ENCODE measurements at regions not wholly inside any gene's neighbourhood (a gene's known extent, or its start where the extent isn't known, plus 50 kb on each side); places are given as distances from the start of the nearest gene placed in this dataset.
A peak's percentile ranks its signal among the peaks of the same experiment; 100 is the strongest.
"Not testable (repeated sequence)": the region's sequence is repeated elsewhere in the genome, so short reads cannot be mapped to it uniquely, and the experiment has no call there.

DNA sequence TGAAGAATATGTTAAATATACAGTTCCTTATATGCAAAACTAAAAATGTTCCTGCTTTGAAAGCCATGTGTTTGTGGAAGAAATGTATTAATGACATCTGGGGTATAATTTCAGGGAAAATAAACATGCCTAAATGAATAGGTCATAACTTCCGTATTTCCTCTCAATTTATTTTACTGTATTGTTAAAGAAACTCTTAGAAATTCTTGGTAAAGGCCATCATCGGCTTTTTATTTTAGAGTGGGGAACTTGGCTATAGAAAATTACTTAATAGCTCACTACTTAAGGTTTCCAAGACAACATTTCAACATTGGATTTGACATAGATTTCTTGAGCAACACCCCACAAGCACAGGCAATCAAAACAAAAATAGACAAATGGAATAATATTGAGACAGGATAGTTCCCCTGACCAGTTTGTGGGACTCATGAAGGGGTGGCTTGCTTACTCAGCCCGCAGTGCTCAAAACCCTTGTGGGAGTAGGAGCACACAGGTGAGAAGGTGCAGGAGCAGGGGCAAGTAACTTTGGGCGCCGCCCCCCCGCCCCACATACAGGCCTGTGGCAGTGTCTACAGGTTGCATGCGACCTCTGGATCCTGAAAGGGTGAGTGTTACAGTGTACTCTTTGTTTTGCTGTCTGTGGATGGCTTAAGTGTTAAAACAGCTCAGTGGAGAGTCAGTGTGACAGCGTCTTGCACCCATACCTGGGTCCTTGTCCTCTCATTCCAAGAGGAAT lies 891.4 kb upstream of the C9orf72 start:
- DNase-seq (ENCODE audit: low spot score), result no peak

DNA sequence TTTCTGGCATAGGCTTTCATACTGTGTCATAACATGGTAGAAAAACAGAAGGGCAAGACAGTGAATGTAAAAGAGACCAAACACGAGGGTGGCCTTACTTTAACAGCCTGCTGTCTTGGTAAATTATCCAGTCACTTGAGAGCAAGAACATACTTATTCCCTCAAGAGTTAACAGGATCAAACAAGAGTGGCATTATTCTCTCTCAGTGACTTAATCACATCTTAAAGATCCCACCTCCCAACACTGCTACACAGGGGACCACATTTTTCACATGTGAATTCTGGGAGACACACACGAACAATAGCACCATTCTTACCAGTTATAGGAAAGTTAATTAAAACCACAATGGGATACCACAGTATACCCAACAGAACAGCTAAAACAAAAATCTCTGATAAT lies 898.0 kb upstream of the C9orf72 start:
- DNase-seq (ENCODE audit: low spot score), result no peak

DNA sequence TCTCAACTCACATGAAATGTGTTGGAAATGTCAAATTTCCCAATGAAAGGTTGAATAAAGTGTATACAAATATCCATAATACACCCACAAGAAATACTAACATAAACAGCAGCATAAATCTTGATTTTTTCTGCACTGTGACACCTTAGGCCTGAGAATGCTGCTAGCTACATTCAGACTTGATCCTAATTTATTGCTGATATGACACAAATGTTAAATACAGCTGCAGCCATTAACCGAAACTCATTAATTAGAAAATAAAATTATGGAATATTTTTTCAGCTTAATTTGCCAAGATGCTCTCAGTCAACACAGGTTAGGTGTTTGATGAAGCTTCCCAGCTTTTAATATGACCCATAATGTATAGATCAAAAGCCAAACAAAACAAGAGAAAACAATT lies 914.3 kb upstream of the C9orf72 start:
- no peak for DNase-seq (ENCODE audit: low spot score)

DNA sequence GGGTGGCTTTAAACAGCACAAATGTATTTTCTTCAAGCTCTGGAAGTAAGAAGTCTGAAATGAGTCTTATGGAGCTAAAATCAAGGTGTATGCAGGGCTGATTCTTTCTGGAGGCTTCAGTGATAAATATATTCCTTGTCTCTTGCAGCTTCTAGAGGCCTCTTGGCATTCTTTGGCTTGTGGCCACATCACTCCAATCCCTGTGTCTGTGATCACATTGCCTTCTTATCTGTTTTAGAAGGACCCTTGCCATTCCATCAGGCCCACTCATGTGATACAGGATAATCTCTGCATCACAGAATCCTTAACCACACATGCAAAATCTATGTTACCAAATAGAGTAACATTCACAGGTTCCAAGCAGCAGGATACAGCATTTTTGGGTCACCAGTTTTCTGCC lies 917.8 kb upstream of the C9orf72 start:
- no peak for DNase-seq (ENCODE audit: low spot score)

DNA sequence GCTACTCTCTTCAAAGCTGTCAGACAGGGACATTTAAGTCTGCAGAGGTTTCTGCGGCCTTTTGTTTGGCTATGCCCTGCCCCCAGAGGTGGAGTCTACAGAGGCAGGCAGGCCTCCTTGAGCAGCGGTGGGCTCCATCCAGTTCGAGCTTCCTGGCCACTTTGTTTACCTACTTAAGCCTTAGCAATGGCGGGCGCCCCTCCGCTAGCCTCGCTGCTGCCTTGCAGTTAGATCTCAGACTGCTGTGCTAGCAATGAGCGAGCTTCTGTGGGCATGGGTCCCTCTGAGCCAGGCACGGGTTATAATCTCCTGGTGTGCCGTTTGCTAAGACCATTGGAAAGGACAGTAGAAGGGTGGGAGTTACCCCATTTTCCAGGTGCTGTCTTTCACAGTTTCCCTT lies 924.9 kb upstream of the C9orf72 start:
- not testable (repeated sequence) for DNase-seq (ENCODE audit: low spot score)

DNA sequence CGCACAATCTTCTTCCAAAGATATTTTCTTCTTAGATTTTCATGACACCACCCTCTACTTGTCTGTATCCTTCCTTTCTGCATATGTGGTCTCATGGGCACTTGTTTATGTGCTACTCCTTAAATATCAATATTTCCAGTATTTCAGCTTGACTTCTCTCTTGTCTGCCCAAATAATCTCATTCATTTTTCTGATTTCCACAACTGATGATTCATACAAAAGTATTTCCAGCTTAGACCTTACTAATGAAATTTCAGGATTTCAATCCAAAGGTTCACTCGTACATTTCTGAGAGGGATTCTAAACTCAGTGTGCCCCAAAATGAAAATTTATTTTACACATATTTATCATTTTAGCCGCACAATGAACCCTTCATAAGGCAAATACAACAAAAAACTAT lies 928.9 kb upstream of the C9orf72 start:
- no peak for DNase-seq (ENCODE audit: low spot score)

DNA sequence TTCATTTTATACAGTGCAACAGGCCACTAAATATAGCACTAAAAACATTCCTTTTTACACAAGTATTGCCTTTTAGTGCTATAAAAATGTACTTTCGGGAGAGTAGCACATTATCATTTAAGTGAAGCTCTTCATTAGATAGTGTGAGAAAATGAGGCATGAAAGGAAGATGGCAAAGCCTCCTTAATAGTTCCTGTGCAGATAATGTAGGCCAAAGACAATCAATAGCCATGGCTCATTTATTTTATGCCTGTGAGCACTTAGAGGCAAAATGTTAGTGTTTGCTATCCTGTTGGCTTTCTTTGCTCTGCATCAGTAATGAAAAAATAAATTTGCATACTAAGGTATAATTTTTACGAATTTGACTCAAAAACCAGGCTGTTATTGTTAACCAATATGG lies 929.5 kb upstream of the C9orf72 start:
- no peak for DNase-seq (ENCODE audit: low spot score)

DNA sequence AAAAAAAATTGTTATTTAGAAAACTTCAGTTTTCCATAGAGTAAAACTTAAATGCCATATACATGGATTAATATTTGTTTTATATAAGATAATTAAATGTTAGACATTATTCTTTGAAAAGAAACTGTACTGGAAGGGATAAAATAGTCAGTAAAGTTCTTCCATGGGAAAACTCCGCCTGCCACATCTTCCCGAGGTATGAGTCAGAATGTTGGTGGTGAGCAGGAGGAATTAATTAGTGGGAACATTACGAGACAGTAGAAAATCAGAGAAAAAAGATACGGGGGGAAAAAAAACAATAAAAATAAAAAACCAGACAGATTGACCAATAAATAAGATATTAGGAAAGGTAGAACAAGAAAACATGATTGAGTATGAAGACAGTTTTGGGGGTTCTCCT lies 930.3 kb upstream of the C9orf72 start:
- no peak for DNase-seq (ENCODE audit: low spot score)

DNA sequence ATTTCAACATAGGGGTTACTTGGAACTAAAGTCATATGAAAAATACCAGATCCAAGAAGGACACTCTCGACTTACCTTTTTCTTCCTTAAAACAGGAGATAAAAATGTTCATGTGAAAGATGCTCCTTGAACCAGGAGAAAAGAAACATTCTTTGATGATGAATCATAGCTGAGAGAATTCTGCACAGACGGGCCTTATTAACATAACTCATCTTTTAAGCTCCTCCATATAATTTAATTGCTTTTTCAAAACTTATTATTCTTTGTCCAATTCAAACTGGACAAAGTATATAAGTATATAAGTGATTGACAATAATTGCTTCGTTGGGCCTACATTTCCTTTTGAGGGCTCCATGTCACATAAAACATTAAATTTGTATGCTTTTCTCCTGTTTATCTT lies 945.2 kb upstream of the C9orf72 start:
- DNase-seq (ENCODE audit: low spot score), result no peak

DNA sequence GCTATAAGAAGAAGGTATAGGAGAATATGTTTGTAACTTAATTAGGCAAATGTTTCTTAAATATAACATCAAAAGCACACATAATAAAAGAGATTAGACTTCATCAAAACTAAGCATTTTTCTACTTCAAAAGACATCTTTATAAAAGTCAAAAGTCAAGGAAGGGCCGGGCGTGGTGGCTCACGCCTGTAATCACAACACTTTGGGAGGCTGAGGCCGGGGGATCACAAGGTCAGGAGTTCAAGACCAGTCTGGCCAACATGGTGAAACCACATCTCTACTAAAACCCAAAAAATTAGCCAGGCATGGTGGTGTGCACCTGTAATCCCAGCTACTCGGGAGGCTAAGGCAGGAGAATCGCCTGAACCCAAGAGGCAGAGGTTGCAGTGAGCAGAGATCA lies 951.0 kb upstream of the C9orf72 start:
- DNase-seq (ENCODE audit: low spot score), result not testable (repeated sequence)

DNA sequence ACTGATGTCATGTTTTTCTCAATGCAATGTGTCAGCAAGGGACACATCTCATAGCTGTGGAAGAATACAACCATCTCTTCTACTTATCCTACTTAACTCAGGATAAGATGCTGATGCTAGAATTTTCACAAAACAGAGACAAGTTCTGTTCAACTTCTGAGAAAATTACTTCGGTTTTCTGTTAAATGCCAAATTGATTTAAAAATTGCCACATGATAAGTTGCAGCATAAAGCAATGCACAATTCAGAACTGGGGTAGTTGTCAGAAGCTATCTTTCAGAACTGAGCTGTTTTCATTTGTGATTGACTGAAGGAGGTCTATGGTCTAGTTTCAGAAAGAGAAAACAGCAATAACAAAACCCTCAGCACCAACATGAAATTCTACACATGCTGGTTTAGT lies 954.8 kb upstream of the C9orf72 start:
- no peak for DNase-seq (ENCODE audit: low spot score)

DNA sequence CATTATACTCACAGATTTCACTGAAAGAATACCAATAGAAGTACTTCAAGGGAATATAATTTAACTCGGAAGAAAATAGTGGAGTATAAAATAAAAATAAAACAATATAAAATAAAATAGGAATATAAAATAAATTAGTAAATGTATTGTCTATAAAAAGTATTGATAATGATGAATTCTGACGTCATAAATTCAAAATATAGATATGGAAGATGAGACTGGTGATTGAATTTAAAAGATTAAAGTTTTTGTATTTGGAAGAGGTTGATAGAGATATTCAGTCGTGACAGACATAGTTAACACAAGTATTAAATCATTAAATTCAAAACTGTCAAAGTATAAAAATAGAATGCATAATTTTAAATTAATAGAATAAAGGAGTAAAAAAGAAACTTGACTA lies 964.9 kb upstream of the C9orf72 start:
- no peak for DNase-seq (ENCODE audit: low spot score)

DNA sequence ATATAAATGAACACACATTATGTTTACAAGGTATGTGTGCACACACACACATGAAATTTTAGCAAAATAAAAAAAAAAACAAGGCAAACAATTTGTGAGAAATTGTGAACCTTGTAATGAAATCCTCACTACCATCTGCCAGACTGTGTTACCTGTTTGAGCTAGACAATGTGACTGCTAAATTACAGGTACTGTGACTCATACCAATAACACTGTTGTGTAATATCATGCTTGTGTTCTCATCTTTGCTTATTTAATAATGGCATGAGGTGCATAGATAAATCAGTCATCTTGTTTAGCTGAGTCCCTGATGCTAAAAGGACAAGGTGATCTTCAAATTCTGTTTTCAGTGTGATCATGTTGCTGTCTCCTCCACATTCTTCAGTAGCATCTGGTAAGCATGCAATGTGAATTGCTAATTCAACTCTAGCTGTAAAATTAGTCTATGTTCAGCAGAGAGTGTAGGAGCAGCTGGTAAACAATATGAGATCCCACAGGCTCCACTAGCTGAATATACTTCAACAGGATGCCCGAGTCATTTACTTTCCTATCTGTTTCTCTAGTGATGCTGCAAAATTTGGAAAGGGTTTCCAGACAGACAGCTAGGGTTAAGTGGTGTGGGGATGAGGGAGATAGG lies 966.3 kb upstream of the C9orf72 start:
- DNase-seq (ENCODE audit: low spot score), result no peak

DNA sequence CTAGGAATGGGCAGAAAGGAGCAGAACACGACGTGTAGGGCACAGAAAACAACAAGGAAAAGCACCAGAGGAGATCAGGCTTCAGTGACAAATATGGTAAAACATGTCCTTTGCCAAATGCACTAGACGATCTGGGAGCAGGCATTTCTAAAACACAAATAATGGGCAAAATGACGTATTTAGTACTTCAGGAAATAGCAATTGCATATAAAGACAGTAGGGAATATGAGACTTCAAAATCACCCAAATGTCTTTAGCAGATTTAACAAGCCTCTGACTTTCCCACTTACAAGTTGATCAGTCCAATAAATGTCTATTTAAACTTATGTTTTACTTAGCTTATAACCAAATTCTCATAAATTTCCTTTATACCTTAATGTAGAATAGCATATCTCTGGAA lies 969.6 kb upstream of the C9orf72 start:
- no peak for DNase-seq (ENCODE audit: low spot score)

DNA sequence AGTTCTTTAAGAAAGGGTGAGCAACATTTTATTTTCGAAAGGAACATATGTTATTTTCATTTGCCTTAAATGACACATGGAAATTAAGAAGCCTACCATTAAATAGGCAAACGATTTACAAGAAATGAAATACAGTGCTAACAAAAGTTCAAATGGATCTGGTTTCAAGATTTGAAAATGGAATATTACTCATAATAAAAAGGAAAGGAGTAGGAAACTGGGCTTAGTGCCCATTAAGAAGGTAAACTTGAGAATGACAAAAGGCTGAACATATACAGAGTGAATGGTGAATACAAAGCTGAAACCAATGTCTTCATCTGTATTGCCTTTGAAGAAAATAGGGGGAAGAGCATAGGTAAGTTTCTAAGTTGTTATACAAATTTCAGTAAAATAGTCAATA lies 974.2 kb upstream of the C9orf72 start:
- no peak for DNase-seq (ENCODE audit: low spot score)

DNA sequence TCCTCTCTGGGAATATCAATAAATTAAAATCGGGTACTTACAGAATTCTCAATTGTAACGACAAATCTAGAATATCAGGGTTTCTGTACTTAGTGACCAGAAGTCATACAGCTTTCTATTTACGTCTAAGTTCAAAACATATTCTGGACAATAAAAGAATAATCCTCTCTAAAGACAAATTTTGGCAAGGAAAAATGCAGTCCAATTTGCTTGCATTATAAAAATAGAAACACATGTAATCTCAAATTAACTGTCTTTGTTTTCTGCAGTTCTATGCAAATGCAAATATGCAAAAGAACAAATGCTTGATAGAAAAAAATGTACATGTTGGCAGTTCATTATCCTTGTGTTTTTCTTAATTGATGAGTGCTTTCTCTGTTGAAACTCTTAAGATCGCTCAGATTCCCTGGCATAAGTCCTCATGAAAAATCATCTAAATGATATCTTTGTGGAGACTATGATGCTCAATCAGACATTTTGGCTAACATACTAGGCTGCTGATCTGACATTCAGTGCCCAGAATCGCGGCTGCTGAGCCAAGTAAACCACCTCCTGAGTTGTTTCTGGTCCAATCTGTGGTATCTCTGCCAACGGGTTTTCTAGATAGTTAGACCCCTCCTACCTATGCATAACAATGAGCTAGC lies 990.1 kb upstream of the C9orf72 start:
- no peak for DNase-seq (ENCODE audit: low spot score)

DNA sequence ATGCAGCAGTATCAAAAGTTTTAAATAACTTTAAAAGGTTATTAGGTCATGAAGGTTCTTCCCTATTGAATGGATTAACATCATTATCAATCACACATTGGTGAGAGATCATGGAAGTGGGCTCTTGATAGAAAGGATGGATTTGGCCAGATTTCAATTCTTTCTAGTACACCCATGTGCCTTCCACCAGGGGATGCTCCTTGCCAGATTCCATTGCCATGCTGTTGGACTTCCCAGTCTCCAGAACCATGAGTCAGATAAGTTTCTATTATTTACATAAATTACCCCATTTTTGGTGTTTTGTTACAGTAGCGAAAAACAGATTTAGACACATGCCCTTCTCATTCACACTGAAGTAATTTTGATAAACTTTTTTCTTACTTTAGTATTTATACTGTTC lies 1010.6 kb upstream of the C9orf72 start:
- DNase-seq (ENCODE audit: low spot score), result no peak

DNA sequence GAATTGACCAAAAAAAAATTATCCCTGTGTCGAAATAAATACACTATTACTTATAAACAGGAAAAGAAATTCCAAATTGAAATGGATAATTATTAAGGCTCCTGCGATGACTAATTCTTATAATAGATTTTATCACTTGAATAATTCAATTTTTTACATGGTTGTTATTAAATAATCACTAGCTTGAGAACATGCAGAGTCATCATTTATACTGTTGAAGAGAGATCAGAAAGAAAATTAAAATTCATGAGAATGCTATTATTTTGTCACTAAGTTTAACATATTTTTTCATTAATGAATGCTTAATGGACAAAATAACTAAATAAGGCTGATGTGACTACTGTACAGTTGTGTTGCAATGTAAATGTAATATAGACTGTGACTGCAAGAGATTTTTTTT lies 1011.3 kb upstream of the C9orf72 start:
- DNase-seq (ENCODE audit: low spot score), result no peak

DNA sequence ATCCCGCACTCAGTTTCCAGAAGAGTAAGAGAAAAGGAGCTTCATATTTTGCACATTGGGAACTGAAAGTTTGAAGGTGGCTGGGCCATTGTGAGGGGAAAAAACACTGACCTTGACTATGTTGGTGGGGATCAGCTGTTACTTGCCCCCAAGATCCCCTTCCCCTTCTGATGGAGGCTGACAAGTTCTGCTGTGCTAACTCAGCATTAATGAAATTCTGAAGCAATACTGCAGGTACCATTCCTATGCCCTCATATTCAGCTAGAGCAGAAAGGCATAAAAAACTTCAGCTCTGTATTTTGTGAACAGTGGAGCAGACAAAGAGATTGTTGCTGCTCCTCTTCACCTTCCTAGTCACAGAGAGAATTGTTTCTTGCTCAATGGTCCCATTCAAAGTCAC lies 1013.8 kb upstream of the C9orf72 start:
- DNase-seq (ENCODE audit: low spot score), result no peak

DNA sequence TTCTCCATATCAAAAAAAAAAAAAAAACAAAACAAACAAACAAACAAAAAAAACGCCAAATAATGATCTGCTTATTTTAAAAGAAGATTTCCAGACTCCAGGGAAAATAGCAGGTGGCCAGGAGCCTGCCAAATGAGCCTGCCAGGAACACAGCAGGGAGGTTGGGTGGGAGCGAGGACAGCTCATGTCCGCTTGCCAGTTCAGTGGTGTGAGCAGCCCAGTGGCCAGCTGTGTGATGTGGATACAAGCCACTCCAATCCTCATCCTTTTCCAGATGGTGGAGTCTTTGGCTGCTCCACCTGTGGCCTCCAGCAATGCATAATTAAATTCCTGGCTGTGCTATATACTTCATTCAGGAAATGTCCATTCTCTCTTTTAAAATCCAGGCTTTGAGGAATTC lies 1025.1 kb upstream of the C9orf72 start:
- DNase-seq (ENCODE audit: low spot score), result peak; percentile 67

DNA sequence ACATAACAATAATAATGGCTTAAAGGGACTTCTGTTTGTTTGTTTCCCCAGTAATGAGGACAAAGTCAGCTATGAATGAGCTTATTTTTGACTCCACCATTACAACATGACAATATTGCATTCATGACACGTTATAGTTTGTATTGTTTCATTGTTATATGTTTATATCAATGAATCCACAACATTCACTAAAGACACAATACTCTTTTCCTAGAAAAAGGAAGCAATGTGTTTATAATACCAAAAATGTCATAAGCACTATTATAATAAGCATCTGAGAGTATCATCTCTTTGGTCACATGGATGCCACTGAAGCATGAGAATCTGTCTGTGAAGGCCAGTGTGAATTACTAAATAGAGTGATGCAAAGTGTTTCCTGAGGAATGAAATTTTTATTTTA lies 1026.9 kb upstream of the C9orf72 start:
- no peak for DNase-seq (ENCODE audit: low spot score)

DNA sequence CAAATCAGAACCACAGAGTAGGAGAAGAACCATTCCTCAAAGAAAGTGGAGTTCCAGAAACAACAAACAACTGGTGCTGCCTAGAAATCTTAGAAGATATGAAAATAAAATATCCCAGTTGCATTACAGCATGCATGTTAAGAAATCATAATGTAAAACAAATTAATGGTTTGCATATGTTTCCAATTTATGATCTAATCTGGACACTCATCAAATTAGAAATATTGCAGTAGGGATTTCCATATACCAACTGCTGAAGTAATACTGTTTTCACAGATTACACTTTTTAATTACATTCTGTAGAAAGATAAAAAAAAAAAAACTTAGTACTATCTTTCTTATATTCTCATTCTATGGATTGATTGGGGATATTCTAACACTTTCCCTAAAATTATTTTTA lies 1034.6 kb upstream of the C9orf72 start:
- DNase-seq (ENCODE audit: low spot score), result no peak

DNA sequence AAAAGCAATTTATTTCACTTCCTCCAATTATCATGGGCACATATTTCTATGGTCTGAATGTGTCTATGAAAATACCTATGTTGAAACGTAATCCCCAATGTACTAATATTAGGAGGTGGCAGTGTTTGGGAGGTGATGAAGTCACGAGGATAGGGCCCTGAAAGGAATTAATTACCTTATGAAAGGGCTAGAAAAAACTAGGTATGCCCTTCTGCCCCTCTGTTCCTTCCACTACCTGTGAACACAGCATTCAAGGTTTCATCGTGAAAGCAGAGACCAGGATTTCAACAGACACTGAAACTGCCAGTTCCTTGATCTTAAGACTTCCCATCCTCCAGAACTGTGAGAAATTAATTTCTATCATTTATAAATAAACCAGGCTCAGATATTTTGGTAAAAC lies 1037.1 kb upstream of the C9orf72 start:
- DNase-seq (ENCODE audit: low spot score), result no peak

DNA sequence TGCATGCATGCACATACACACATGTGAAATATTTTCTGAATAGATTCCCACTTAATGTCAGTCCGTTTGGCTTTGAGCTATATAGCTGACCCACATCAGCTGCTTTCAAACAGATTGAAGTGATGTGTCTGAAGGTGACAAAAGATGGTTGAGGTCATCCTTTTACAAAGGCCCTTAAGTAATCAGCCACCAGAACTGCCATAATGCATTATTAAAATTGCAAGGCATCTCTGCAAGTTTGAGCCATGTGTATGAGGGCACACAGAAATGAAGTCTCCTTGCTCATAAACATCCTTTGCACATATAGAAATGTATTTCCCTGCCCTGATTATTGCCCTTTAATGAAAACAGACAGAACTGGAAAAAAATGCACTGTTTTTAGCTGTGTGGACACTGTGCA lies 1043.0 kb upstream of the C9orf72 start:
- DNase-seq (ENCODE audit: low spot score), result no peak

All from left forelimb (tissue), 1 donor.